ENCODE measurements at regions not wholly inside any gene's neighbourhood (a gene's known extent, or its start where the extent isn't known, plus 50 kb on each side); places are given as distances from the start of the nearest gene placed in this dataset.

- H2AFZ ChIP-seq (ENCODE audit: low read depth), result no peak overlapping the region
- CTCF ChIA-PET, result no interaction called here
These were observed 189.2 kb upstream of the PBX1 start for GRCh38 chr1:164369698-164370365.

DNA sequence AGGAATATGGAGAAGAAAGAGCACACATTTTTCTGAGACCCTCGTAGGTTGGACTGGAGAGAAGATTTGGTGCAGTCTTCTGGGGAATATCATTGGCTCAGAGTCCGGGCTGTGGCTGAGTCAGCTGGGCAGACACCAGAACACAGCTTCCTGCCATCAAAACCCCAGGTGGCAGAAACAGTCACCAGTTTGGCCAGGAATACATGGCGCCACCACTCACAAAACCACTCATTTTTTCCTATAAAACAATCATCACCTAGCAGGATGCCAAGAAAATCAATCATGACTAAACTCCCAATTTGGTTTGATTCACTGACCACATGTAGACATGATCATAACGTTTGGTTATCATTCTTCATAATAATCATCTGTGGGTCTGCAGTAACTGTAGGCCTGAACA is 178.1 kb upstream of the PBX1 start:
- Histone ChIP-seq H3K9ac (no peak overlapping the region), H3K4me1 (ENCODE audit: control insufficient read depth in 1 of 2, insufficient read depth in 2 of 2, low read depth in 1 of 2, low read length in 1 of 2) (no peaks in the 10 kb centered on the region), H3F3A (replicated peaks; ENCODE audit: insufficient read depth) (no peaks in the 10 kb centered on the region), H3K36me3 (replicated peaks in 1 of 2; ENCODE audit: control insufficient read depth in 1 of 2, insufficient read depth in 2 of 2, low read length in 1 of 2) (no peaks in the 10 kb centered on the region), H3K27ac (ENCODE audit: low read depth in 2 of 2, low read length in 1 of 2) (no peak overlapping the region), H2AFZ (ENCODE audit: low read depth) (no peak overlapping the region), H4K20me1 (ENCODE audit: insufficient read depth) (no peaks in the 10 kb centered on the region), H3K79me2 (ENCODE audit: insufficient read depth) (no peaks in the 10 kb centered on the region), H3K4me3 (ENCODE audit: low read depth in 2 of 2, low read length in 1 of 2) (no peak overlapping the region), H3K27me3 (ENCODE audit: insufficient read depth) (no peaks in the 10 kb centered on the region), H3K4me2 (no peak overlapping the region), H3K9me3 (no peaks in the 10 kb centered on the region), H3K9me2 (no peaks in the 10 kb centered on the region)
- POLR2A ChIA-PET, result no interaction called here
- CTCF ChIA-PET, result no interaction called here
- DNase-seq, result no peak
- 8% methylated on average over 4 of the region's 4 CpGs for WGBS (ENCODE audit: low lambda C conversion rate)
- no peak for TF ChIP-seq EZH2phosphoT487 (IDR thresholded peaks at IDR 0.05; ENCODE audit: borderline replicate concordance, low read depth)
- no peak for TF ChIP-seq GABPA (IDR thresholded peaks at IDR 0.05; ENCODE audit: low read depth)
- no peak for TF ChIP-seq TCF12 (IDR thresholded peaks at IDR 0.05)
- no peak for TF ChIP-seq EP300 (IDR thresholded peaks at IDR 0.05; ENCODE audit: borderline replicate concordance in 1 of 2, low read depth in 1 of 2, low read length in 1 of 2)
- TF ChIP-seq, protein P1, sequence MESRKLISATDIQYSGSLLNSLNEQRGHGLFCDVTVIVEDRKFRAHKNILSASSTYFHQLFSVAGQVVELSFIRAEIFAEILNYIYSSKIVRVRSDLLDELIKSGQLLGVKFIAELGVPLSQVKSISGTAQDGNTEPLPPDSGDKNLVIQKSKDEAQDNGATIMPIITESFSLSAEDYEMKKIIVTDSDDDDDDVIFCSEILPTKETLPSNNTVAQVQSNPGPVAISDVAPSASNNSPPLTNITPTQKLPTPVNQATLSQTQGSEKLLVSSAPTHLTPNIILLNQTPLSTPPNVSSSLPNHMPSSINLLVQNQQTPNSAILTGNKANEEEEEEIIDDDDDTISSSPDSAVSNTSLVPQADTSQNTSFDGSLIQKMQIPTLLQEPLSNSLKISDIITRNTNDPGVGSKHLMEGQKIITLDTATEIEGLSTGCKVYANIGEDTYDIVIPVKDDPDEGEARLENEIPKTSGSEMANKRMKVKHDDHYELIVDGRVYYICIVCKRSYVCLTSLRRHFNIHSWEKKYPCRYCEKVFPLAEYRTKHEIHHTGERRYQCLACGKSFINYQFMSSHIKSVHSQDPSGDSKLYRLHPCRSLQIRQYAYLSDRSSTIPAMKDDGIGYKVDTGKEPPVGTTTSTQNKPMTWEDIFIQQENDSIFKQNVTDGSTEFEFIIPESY (IDR thresholded peaks at IDR 0.05; ENCODE audit: borderline replicate concordance, low read depth), result no peak
- TF ChIP-seq FOXJ3 (CRISPR knock-in tag; IDR thresholded peaks at IDR 0.05), result no peak
- TF ChIP-seq TAF1 (IDR thresholded peaks at IDR 0.05; ENCODE audit: borderline replicate concordance, low read depth, low read length), result no peak
- TF ChIP-seq FOSL2 (IDR thresholded peaks at IDR 0.05; ENCODE audit: borderline replicate concordance, low read depth), result no peak
- TF ChIP-seq RFX5 (IDR thresholded peaks at IDR 0.05; ENCODE audit: low read length), result no peak

More at GRCh38 chr1:164369698-164370365, 189.2 kb upstream of the PBX1 start:
- Histone ChIP-seq H3K36me3 (replicated peaks in 1 of 2; ENCODE audit: control insufficient read depth in 1 of 2, insufficient read depth in 2 of 2, low read length in 1 of 2) (no peaks in the 10 kb centered on the region), H3K9me3 (peaks cover 5% of the 10 kb centered on the region; the same call in 1 of the 2 replicates), H3K4me3 (ENCODE audit: low read depth in 2 of 2, low read length in 1 of 2) (no peak overlapping the region), H3K9me2 (no peaks in the 10 kb centered on the region), H3K9ac (no peak overlapping the region), H3F3A (replicated peaks; ENCODE audit: insufficient read depth) (no peaks in the 10 kb centered on the region), H3K4me1 (ENCODE audit: control insufficient read depth in 1 of 2, insufficient read depth in 2 of 2, low read depth in 1 of 2, low read length in 1 of 2) (no peaks in the 10 kb centered on the region), H4K20me1 (ENCODE audit: insufficient read depth) (no peaks in the 10 kb centered on the region), H3K27ac (ENCODE audit: low read depth in 2 of 2, low read length in 1 of 2) (no peak overlapping the region), H3K79me2 (ENCODE audit: insufficient read depth) (no peaks in the 10 kb centered on the region), H3K27me3 (ENCODE audit: insufficient read depth) (no peaks in the 10 kb centered on the region), H3K4me2 (no peak overlapping the region)
- no peak for TF ChIP-seq SIN3A (IDR thresholded peaks at IDR 0.05; ENCODE audit: borderline replicate concordance, low read depth, low read length)
- no peak for TF ChIP-seq YY1 (IDR thresholded peaks at IDR 0.05; ENCODE audit: low read depth)
- TF ChIP-seq TEAD4 (IDR thresholded peaks at IDR 0.05; ENCODE audit: borderline replicate concordance, insufficient read depth), result no peak
- TF ChIP-seq, protein P2, sequence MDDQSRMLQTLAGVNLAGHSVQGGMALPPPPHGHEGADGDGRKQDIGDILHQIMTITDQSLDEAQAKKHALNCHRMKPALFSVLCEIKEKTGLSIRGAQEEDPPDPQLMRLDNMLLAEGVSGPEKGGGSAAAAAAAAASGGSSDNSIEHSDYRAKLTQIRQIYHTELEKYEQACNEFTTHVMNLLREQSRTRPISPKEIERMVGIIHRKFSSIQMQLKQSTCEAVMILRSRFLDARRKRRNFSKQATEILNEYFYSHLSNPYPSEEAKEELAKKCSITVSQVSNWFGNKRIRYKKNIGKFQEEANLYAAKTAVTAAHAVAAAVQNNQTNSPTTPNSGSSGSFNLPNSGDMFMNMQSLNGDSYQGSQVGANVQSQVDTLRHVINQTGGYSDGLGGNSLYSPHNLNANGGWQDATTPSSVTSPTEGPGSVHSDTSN (IDR thresholded peaks at IDR 0.05), result no peak
- 33% methylated on average over 4 of the region's 4 CpGs for WGBS (ENCODE audit: low lambda C conversion rate)
- POLR2A ChIA-PET, result no interaction called here
- DNase-seq, result no peak

Measured in SK-N-SH (cell line).